CD4-positive, alpha-beta T cell (primary cell): ENCODE measurements at regions not wholly inside any gene's neighbourhood (a gene's known extent, or its start where the extent isn't known, plus 50 kb on each side); places are given as distances from the start of the nearest gene placed in this dataset.
"Not testable (repeated sequence)": the region's sequence is repeated elsewhere in the genome, so short reads cannot be mapped to it uniquely, and the experiment has no call there.

Experiments
- ATAC-seq: fragments of 200-7000 bp; cut with Tn5 transposase; one replicate; pipeline ENCODE4 v1.10.0; 2022; ENCODE audit warnings: mild to moderate bottlenecking; ENCODE audit not compliant: poor library complexity
- CTCF ChIA-PET: fragments of 350-600 bp; sonication (Branson Sonifier 250); formaldehyde crosslinking; loops from one replicate; lab custom pipeline; 2021; ENCODE audit warnings: antibody characterized with exemption, inconsistent platforms; lab: Charles Lee
- POLR2A ChIA-PET: fragments of 350-600 bp; sonication (Branson Sonifier 250); formaldehyde crosslinking; loops from one replicate; lab custom pipeline; 2021; ENCODE audit warnings: antibody characterized with exemption, inconsistent platforms; lab: Charles Lee
- DNase-seq, 14 experiments: peaks; one replicate each; pipeline ENCODE4 v3.0.0-alpha.2; 2013 to 2020; ENCODE audit warnings: mixed read lengths in 2 of 14
- H3K27ac ChIP-seq, 2 donors: one replicate each; pipeline versions ENCODE4 v1.5.1 to v1.7.0; 2013; ENCODE audit warnings: low read length in 2 of 2, low read depth in 1 of 2, mild to moderate bottlenecking in 1 of 2
- H3K27me3 ChIP-seq, 2 experiments: 1 replicate in 1 of 2; 2 replicates in 1 of 2; pipeline versions ENCODE4 v1.6.1 to v1.7.0; 2013; ENCODE audit warnings: low read length in 2 of 2, control low read depth in 1 of 2, mild to moderate bottlenecking in 1 of 2, moderate library complexity in 1 of 2; ENCODE audit not compliant: insufficient read depth in 2 of 2, control insufficient read depth in 1 of 2
- H3K36me3 ChIP-seq: one replicate; pipeline ENCODE4 v1.6.1; 2013; ENCODE audit warnings: low read length, control low read depth; ENCODE audit not compliant: insufficient read depth
- H3K4me1 ChIP-seq: one replicate; pipeline ENCODE4 v1.6.1; 2013; ENCODE audit warnings: low read length, control low read depth; ENCODE audit not compliant: insufficient read depth
- H3K4me3 ChIP-seq: one replicate; pipeline ENCODE4 v1.5.1; 2013; ENCODE audit warnings: mild to moderate bottlenecking, low read length, moderate library complexity
- H3K9me3 ChIP-seq, 2 experiments: 1 replicate in 1 of 2; 2 replicates in 1 of 2; pipeline versions ENCODE4 v1.6.1 to v1.7.0; 2013; ENCODE audit warnings: low read length in 2 of 2, mild to moderate bottlenecking in 2 of 2, control low read depth in 1 of 2, moderate library complexity in 1 of 2; ENCODE audit not compliant: control insufficient read depth in 1 of 2, insufficient read depth in 1 of 2
- H3K27ac Mint-ChIP-seq: one replicate; pipeline ENCODE4 v1.8.0; 2020; ENCODE audit warnings: mixed read lengths
- H3K27me3 Mint-ChIP-seq: one replicate; pipeline ENCODE4 v1.8.0; 2021; ENCODE audit warnings: mixed read lengths
- H3K36me3 Mint-ChIP-seq: one replicate; pipeline ENCODE4 v1.8.0; 2021; ENCODE audit warnings: low read depth, mixed read lengths
- H3K4me1 Mint-ChIP-seq: one replicate; pipeline ENCODE4 v1.8.0; 2021; ENCODE audit warnings: low read depth, mixed read lengths
- H3K4me3 Mint-ChIP-seq: one replicate; pipeline ENCODE4 v1.8.0; 2020; ENCODE audit warnings: mild to moderate bottlenecking, mixed read lengths
- H3K9me3 Mint-ChIP-seq: one replicate; pipeline ENCODE4 v1.8.0; 2020; ENCODE audit warnings: mixed read lengths
- CTCF ChIP-seq: fragments of 200-600 bp; IDR thresholded peaks from one replicate; pipeline ENCODE4 v1.8.0; 2022; ENCODE audit warnings: antibody characterized with exemption, mild to moderate bottlenecking
- intact Hi-C, 2 experiments: fragments of 100-400 bp; cut with DNase I in 1 of 2; cut with micrococcal nuclease in 1 of 2; formaldehyde crosslinking; loops; one replicate each; pipeline versions ENCODE4 v1.15.1 to v1.9.0; 2023 to 2025; cut with DNase I, micrococcal nuclease

- Histone ChIP-seq H3K27ac (no peak overlapping the region), H3K4me1 (no peaks in the 10 kb centered on the region), H3K36me3 (no peaks in the 10 kb centered on the region), H3K4me3 (no peak overlapping the region), H3K27me3 (no peaks in the 10 kb centered on the region), H3K9me3 (no peaks in the 10 kb centered on the region)
- Mint-ChIP-seq H3K4me3 (no peak overlapping the region), H3K36me3 (no peaks in the 10 kb centered on the region), H3K27me3 (no peaks in the 10 kb centered on the region), H3K9me3 (no peaks in the 10 kb centered on the region), H3K27ac (no peak overlapping the region), H3K4me1 (no peaks in the 10 kb centered on the region)
- ChIA-PET POLR2A (no interaction called here), CTCF (no interaction called here)
- intact Hi-C loops: no loop called here
- no peak for DNase-seq
- TF ChIP-seq CTCF: no peak
- no peak for ATAC-seq
Observed at GRCh38 chr7:16089191-16089590, 332.1 kb downstream of the CRPPA start.

- DNase-seq: no peak
- Histone ChIP-seq H3K4me1 (no peaks in the 10 kb centered on the region), H3K27ac (no peak overlapping the region), H3K36me3 (no peaks in the 10 kb centered on the region), H3K27me3 (no peaks in the 10 kb centered on the region), H3K9me3 (no peaks in the 10 kb centered on the region), H3K4me3 (no peak overlapping the region)
- Mint-ChIP-seq H3K27ac (no peak overlapping the region), H3K9me3 (no peaks in the 10 kb centered on the region), H3K4me1 (no peaks in the 10 kb centered on the region), H3K36me3 (no peaks in the 10 kb centered on the region), H3K4me3 (no peak overlapping the region), H3K27me3 (no peaks in the 10 kb centered on the region)
- ATAC-seq: no peak
- TF ChIP-seq CTCF: no peak
- CTCF ChIA-PET: no interaction called here
- intact Hi-C loops: no loop called here
- POLR2A ChIA-PET: no interaction called here
Observed at GRCh38 chr7:16086743-16087142, 334.6 kb downstream of the CRPPA start.

GRCh38 chr7:16085780-16086179 lies 335.6 kb downstream of the CRPPA start:
- H3K4me3 ChIP-seq, H3K27ac ChIP-seq, H3K27ac Mint-ChIP-seq, H3K4me3 Mint-ChIP-seq, H3K4me1 ChIP-seq, H3K27me3 Mint-ChIP-seq, CTCF ChIA-PET, H3K36me3 Mint-ChIP-seq, H3K9me3 ChIP-seq, ATAC-seq, DNase-seq, H3K27me3 ChIP-seq, POLR2A ChIA-PET, H3K9me3 Mint-ChIP-seq, H3K36me3 ChIP-seq, intact Hi-C loops, H3K4me1 Mint-ChIP-seq: not testable (repeated sequence)

GRCh38 chr7:16084875-16085274 lies 336.5 kb downstream of the CRPPA start:
- DNase-seq (no peak), ATAC-seq (no peak)
- H3K27me3 ChIP-seq: no peaks in the 10 kb centered on the region
- H3K36me3 ChIP-seq: no peaks in the 10 kb centered on the region
- H3K27ac ChIP-seq: no peak overlapping the region
- intact Hi-C loops: no loop called here
- ChIA-PET CTCF (no interaction called here), POLR2A (no interaction called here)
- H3K27me3 Mint-ChIP-seq: no peaks in the 10 kb centered on the region
- H3K4me1 Mint-ChIP-seq: no peaks in the 10 kb centered on the region
- H3K4me1 ChIP-seq: no peaks in the 10 kb centered on the region
- H3K9me3 Mint-ChIP-seq: no peaks in the 10 kb centered on the region
- H3K4me3 Mint-ChIP-seq: no peak overlapping the region
- H3K4me3 ChIP-seq: no peak overlapping the region
- no peak overlapping the region for H3K27ac Mint-ChIP-seq
- TF ChIP-seq CTCF: no peak
- H3K9me3 ChIP-seq: no peaks in the 10 kb centered on the region
- H3K36me3 Mint-ChIP-seq: no peaks in the 10 kb centered on the region
